Naive thymus-derived CD8-positive, alpha-beta T cell (primary cell): ENCODE measurements at regions not wholly inside any gene's neighbourhood (a gene's known extent, or its start where the extent isn't known, plus 50 kb on each side); places are given as distances from the start of the nearest gene placed in this dataset.
"Not testable (repeated sequence)": the region's sequence is repeated elsewhere in the genome, so short reads cannot be mapped to it uniquely, and the experiment has no call there.

Source experiments
- ATAC-seq, 2 donors: fragments of 150-1000 bp; cut with Tn5 transposase in 1 of 2; sonication (Bioruptor Pico), chemical (Tn5 transposase) in 1 of 2; 1 replicate in 1 of 2; 2 replicates in 1 of 2; pipeline ENCODE4 v1.10.0; 2021; ENCODE audit warnings: mild to moderate bottlenecking in 2 of 2, moderate library complexity in 2 of 2
- POLR2A ChIA-PET: fragments of 350-600 bp; sonication (Branson Sonifier 250); formaldehyde crosslinking; loops from one replicate; lab custom pipeline; 2021; ENCODE audit warnings: antibody characterized with exemption; lab: Charles Lee
- DNase-seq, 10 donors: peaks; one replicate each; pipeline versions ENCODE4 v3.0.0 to v3.0.0-alpha.2; 2020 to 2022
- H3K27ac Mint-ChIP-seq, 10 donors: one replicate each; pipeline ENCODE4 v1.8.0; 2020 to 2022; ENCODE audit warnings: mild to moderate bottlenecking in 10 of 10, mixed read lengths in 10 of 10, moderate library complexity in 4 of 10, inconsistent platforms in 1 of 10
- H3K27me3 Mint-ChIP-seq, 5 donors: one replicate each; pipeline ENCODE4 v1.8.0; 2021 to 2022; ENCODE audit warnings: mixed read lengths in 5 of 5
- H3K36me3 Mint-ChIP-seq, 3 donors: one replicate each; pipeline ENCODE4 v1.8.0; 2020 to 2022; ENCODE audit warnings: mixed read lengths in 3 of 3, mild to moderate bottlenecking in 2 of 3, inconsistent platforms in 1 of 3
- H3K4me1 Mint-ChIP-seq, 4 donors: one replicate each; pipeline ENCODE4 v1.8.0; 2021 to 2022; ENCODE audit warnings: mixed read lengths in 4 of 4
- H3K4me3 Mint-ChIP-seq, 10 donors: one replicate each; pipeline ENCODE4 v1.8.0; 2020 to 2022; ENCODE audit warnings: mild to moderate bottlenecking in 10 of 10, mixed read lengths in 10 of 10, moderate library complexity in 6 of 10, inconsistent platforms in 1 of 10
- H3K9me3 Mint-ChIP-seq, 9 donors: one replicate each; pipeline ENCODE4 v1.8.0; 2020 to 2022; ENCODE audit warnings: mixed read lengths in 9 of 9, mild to moderate bottlenecking in 3 of 9, inconsistent platforms in 1 of 9, moderate library complexity in 1 of 9

DNA sequence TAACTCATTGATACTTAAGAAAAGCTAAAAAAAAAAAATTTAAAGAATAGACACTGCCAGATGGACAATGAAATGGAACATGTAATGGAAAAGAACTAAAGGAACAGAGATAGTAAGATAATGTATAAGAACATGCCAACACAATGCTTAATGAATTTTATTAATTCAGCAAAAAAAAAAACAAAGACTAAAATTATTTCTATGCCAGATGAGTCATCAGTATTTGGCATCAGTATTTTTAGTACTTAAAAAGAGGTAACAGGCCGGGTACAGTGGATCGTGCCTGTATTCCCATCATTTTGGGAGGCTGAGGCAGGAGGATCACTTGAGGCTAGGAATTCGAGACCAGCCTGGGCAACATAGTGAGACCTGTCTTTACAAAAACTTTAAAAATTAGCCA lies 168.5 kb downstream of the CYB561 start:
- peaks cover 5 to 35% (median 12%) of the 10 kb centered on the region in 3 donors for H3K36me3 Mint-ChIP-seq
- no peak overlapping the region for H3K27ac Mint-ChIP-seq
- H3K27me3 Mint-ChIP-seq, result no peaks in the 10 kb centered on the region
- ATAC-seq (no peak), DNase-seq (no peak)
- peaks cover 0 to 15% (median 2%) of the 10 kb centered on the region in 4 donors for H3K4me1 Mint-ChIP-seq
- POLR2A ChIA-PET, result no interaction called here
- H3K9me3 Mint-ChIP-seq, result peaks cover 0 to 11% (median 6%) of the 10 kb centered on the region in 9 donors
- no peak overlapping the region for H3K4me3 Mint-ChIP-seq

DNA sequence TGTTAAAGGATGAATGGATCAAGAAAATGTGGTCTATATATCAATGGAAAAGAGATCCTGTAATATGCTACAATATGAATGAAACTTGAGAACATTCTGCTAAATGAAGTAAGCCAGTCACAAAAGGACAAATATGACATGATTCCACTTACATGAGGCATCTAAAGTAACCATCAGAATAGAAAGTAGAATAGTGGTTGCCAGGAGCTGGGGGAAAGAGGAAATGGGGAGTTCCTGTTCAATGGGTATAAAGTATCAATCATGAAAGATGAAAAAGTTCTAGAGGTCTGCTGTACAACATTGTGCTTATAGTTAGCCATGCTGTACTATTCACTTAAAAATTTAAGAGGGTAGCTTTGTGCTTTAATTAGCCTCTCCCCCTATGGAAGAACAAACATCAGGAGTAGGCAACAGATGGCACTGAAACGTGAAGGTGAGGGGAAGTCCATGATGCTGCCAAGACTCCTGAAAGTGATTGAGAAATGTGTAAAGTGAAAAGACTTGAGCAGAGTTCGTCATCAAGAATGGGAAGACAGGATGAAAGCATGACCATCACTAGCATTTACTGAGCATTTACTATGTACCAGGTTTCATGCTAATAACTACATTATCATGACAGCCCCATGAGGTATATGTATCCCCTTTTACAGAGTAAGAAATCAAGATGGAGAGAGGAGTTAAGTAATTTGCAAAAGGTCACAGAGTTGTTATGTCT lies 167.2 kb downstream of the CYB561 start:
- Mint-ChIP-seq H3K9me3 (peaks cover 0 to 23% (median 14%) of the 10 kb centered on the region in 9 donors), H3K36me3 (peaks cover 9 to 45% (median 25%) of the 10 kb centered on the region in 3 donors), H3K27ac (no peak overlapping the region), H3K4me3 (no peak overlapping the region), H3K4me1 (peaks cover 0 to 15% (median 3%) of the 10 kb centered on the region in 4 donors), H3K27me3 (no peaks in the 10 kb centered on the region)
- ATAC-seq (no peak), DNase-seq (no peak)
- POLR2A ChIA-PET, result no interaction called here

DNA sequence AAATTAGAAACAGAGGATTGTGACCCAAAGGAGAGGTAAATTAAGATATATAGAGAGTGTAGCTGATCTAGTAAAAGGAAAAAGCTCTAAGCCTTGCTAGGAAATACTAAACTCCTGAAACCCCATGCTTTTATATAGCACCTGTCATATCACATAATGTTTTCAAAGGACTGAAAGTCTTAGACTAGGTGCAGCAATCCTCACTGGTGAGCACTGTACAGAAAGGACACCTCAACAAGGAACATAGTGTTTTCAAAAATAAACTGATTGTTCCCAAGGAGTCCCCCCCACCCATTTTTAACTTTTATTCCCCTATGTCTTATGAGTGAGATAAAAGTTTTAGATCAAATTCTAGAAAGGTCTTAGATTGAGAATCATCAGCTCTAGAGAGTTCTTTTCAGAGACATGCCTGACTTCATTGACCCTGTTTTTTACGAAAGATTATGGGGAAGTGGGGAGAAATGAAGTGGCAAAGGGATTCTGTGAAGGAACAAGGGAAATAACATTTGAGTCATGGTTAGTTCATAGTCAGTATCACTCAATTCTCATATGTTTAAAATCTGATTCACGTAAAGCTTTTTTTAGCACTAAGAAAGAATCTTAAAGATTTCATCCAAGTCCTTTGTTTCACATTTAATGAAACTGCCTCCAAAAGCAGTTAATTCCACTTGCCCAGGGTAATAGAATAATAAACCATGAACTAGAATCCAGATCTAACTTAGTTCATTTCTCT lies 166.4 kb downstream of the CYB561 start:
- peaks cover under 1 to 30% (median 18%) of the 10 kb centered on the region in 9 donors for H3K9me3 Mint-ChIP-seq
- H3K27ac Mint-ChIP-seq, result no peak overlapping the region
- DNase-seq (no peak), ATAC-seq (no peak)
- peaks cover 0 to 15% (median 3%) of the 10 kb centered on the region in 4 donors for H3K4me1 Mint-ChIP-seq
- H3K27me3 Mint-ChIP-seq, result no peaks in the 10 kb centered on the region
- H3K36me3 Mint-ChIP-seq, result peaks cover 7 to 50% (median 30%) of the 10 kb centered on the region in 3 donors
- POLR2A ChIA-PET, result no interaction called here
- H3K4me3 Mint-ChIP-seq, result no peak overlapping the region

DNA sequence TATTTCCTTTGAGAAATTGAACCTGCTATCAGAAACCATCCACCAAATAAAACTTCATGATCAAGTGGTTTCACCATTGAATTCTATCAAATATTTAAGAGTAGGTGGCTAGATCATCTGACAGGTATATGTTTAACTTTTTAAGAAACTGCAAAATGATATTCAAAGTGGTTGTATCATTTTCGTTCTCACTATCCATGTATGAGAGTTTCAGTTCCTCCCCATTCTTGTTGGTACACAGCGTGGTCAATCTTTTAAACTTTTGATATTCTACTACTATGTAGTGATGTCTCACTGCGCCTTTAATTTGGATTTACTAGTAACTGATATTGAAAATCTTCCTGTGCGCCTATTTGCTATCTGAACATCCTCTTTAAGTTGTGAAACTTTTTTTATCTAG lies 163.7 kb downstream of the CYB561 start:
- Mint-ChIP-seq H3K4me3 (no peak overlapping the region), H3K27me3 (no peaks in the 10 kb centered on the region), H3K9me3 (peaks cover 12 to 58% (median 33%) of the 10 kb centered on the region in 9 donors), H3K4me1 (peaks cover 0 to 13% (median 3%) of the 10 kb centered on the region in 4 donors), H3K36me3 (peaks cover 10 to 70% (median 57%) of the 10 kb centered on the region in 3 donors), H3K27ac (no peak overlapping the region)
- POLR2A ChIA-PET, result no interaction called here
- ATAC-seq, result no peak
- DNase-seq, result no peak

DNA sequence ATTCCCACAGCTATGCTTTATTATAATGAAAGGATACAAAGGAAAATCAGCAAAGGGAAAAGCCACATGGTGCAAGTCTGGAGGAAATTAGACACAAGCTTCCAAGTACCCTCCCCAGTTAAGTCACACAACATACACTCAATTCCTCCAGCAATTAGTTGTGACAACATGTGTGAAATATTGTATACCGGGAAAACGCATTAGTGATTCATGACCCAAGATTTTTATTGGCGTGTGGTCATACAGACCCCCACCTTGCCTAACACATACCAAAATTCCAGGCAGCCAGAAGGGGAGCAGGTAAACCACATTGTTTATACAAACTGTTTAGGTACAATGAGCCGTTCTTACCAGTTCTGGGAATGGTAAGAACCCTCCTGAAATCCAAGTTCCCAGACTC lies 160.6 kb downstream of the CYB561 start:
- peaks cover 12 to 63% (median 38%) of the 10 kb centered on the region in 9 donors for H3K9me3 Mint-ChIP-seq
- POLR2A ChIA-PET, result no interaction called here
- peaks cover 0 to 2% (median 0%) of the 10 kb centered on the region in 4 donors for H3K4me1 Mint-ChIP-seq
- H3K36me3 Mint-ChIP-seq, result peaks cover 12 to 72% (median 63%) of the 10 kb centered on the region in 3 donors
- no peaks in the 10 kb centered on the region for H3K27me3 Mint-ChIP-seq
- H3K27ac Mint-ChIP-seq, result no peak overlapping the region
- no peak overlapping the region for H3K4me3 Mint-ChIP-seq
- ATAC-seq (no peak), DNase-seq (no peak)

DNA sequence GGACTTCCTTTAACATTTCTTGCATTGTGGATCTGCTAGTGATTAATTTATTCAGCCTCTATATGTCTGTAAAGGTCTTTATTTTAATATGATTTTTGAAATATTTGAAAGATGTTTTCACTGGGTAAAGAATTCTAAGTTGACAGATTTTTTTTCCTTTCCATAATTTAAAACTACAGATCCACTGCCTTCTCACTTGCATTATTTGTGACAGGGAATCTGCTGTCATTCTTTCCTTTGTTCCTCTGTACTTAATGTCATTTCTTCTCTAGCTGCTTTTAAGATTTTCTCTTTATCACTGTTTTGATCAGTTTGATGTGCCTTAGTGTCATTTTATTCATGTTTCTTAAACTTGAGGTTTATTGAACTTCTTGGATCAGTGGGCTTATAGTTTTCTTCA lies 159.9 kb downstream of the CYB561 start:
- POLR2A ChIA-PET, result no interaction called here
- no peak overlapping the region for H3K4me3 Mint-ChIP-seq
- H3K27ac Mint-ChIP-seq, result no peak overlapping the region
- DNase-seq (no peak), ATAC-seq (no peak)
- H3K27me3 Mint-ChIP-seq, result no peaks in the 10 kb centered on the region
- peaks cover 12 to 74% (median 61%) of the 10 kb centered on the region in 3 donors for H3K36me3 Mint-ChIP-seq
- H3K4me1 Mint-ChIP-seq, result peaks cover 0 to 2% (median under 1%) of the 10 kb centered on the region in 4 donors
- H3K9me3 Mint-ChIP-seq, result peaks cover 12 to 63% (median 38%) of the 10 kb centered on the region in 9 donors

DNA sequence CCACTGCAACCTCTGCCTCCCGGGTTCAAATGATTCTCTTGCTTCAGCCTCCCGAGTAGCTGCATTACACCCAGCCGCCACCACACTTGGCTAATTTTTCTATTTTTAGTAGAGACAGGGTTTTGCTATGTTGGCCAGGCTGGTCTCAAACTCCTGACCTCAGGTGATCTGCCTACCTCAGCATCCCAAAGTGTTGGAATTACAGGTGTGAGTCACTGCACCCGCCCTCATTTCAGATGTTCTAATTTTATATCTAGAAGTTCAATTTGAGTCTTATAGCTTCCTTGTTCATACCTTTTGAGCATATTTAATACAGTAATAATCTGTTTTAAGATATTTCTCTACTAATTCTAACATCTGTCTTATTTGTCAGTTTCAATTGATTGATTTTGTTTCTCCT lies 159.1 kb downstream of the CYB561 start:
- ATAC-seq, POLR2A ChIA-PET, H3K27me3 Mint-ChIP-seq, DNase-seq, H3K4me3 Mint-ChIP-seq, H3K4me1 Mint-ChIP-seq, H3K27ac Mint-ChIP-seq: not testable (repeated sequence)
- H3K9me3 Mint-ChIP-seq, result peaks cover 12 to 57% (median 38%) of the 10 kb centered on the region in 9 donors
- H3K36me3 Mint-ChIP-seq, result peaks cover 12 to 70% (median 55%) of the 10 kb centered on the region in 3 donors

DNA sequence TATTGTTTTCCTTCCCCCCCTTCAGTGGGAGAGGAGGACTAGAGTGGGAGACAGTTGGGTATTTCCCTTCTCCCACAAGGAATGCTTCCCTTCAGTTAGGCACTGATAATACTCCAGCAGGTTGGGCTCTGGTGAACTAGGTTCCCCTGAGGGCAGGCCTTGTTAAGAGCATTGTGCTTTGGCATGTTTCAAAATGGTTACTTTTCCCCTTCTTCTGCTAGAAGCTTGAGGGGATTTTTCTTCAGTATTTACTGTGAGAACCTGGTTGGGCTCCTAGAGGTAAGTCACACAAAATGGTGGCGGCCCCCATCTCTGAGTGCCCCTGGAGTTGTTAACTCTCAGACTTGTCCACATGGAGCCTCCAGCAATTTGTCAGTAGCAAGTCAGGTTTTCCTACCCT lies 156.2 kb downstream of the CYB561 start:
- no peak overlapping the region for H3K4me3 Mint-ChIP-seq
- peaks cover 9 to 57% (median 38%) of the 10 kb centered on the region in 3 donors for H3K36me3 Mint-ChIP-seq
- ATAC-seq (no peak), DNase-seq (no peak)
- H3K4me1 Mint-ChIP-seq, result peaks cover 0 to 1% (median 0%) of the 10 kb centered on the region in 4 donors
- H3K9me3 Mint-ChIP-seq, result peaks cover 5 to 34% (median 25%) of the 10 kb centered on the region in 9 donors
- no peak overlapping the region for H3K27ac Mint-ChIP-seq
- no peaks in the 10 kb centered on the region for H3K27me3 Mint-ChIP-seq
- POLR2A ChIA-PET, result no interaction called here

DNA sequence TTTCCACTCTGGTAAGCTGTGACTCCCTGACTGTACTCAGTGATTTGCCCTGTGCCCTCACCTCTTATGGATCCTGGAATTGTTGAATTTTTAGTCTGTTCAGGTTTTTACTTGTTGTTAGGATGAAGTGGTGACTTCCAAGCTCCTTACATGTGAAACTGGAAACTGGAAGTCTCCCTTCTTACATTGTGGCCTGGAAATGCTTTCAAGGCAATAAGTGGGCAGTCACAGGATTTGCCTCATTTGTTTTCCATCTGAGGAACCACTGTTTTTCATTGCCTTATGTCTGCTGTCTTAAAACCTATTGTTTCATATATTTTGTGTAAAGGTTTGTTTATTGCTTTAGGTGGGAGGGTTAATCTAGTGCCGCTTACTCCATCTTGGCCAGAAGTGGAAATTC lies 155.8 kb downstream of the CYB561 start:
- H3K27me3 Mint-ChIP-seq, result no peaks in the 10 kb centered on the region
- H3K27ac Mint-ChIP-seq, result no peak overlapping the region
- H3K9me3 Mint-ChIP-seq, result peaks cover 3 to 30% (median 20%) of the 10 kb centered on the region in 9 donors
- ATAC-seq, result no peak
- H3K36me3 Mint-ChIP-seq, result peaks cover 9 to 53% (median 34%) of the 10 kb centered on the region in 3 donors
- H3K4me1 Mint-ChIP-seq, result peaks cover 0 to 2% (median under 1%) of the 10 kb centered on the region in 4 donors
- POLR2A ChIA-PET, result no interaction called here
- no peak overlapping the region for H3K4me3 Mint-ChIP-seq
- no peak for DNase-seq

DNA sequence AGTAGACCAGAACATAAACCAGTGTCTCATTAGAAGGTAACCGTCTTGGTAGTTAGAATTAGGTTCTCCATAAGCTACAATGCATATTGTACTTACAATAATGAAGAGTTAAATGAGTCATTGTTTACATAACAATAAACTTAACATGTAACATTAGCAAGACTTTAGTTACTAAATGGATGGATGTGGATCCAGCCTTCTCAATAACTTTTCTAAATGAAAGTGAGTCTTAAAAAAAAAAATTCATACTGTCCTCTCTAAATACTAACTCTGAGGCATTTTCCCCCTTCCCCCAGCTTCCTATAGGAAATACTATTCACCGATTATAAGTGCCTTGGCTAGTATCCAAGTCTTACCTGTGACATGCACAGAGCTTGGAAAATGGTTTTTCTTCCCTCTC lies 155.3 kb downstream of the CYB561 start:
- DNase-seq (no peak), ATAC-seq (no peak)
- Mint-ChIP-seq H3K27ac (no peak overlapping the region), H3K9me3 (peaks cover 2 to 27% (median 19%) of the 10 kb centered on the region in 9 donors), H3K4me3 (no peak overlapping the region), H3K36me3 (peaks cover 9 to 50% (median 30%) of the 10 kb centered on the region in 3 donors), H3K27me3 (no peaks in the 10 kb centered on the region), H3K4me1 (peaks cover 2 to 5% (median 3%) of the 10 kb centered on the region in 4 donors)
- POLR2A ChIA-PET, result no interaction called here

DNA sequence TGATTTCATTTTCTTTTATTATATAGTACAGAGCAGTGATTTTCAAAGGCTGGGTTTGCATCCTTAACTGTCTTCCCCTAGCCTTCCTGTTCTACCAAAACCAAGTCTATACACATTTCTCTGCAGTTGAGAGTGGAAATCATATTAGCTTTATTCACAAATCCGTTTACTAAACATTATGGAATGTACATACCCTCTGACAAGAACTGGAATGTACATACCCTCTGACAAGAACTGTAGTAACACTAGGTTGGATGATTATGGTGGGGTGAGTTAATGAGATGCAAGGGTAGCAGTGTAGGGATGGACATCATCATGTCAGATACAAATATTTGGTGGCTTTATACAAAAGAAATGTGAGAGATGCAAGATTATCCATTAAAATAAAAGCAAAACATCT lies 154.8 kb downstream of the CYB561 start:
- POLR2A ChIA-PET, result no interaction called here
- Mint-ChIP-seq H3K36me3 (peaks cover 9 to 50% (median 29%) of the 10 kb centered on the region in 3 donors), H3K27me3 (no peaks in the 10 kb centered on the region), H3K4me3 (no peak overlapping the region), H3K4me1 (peaks cover 4 to 9% (median 8%) of the 10 kb centered on the region in 4 donors), H3K9me3 (peaks cover 3 to 28% (median 23%) of the 10 kb centered on the region in 9 donors), H3K27ac (no peak overlapping the region)
- ATAC-seq, result no peak
- DNase-seq, result no peak

DNA sequence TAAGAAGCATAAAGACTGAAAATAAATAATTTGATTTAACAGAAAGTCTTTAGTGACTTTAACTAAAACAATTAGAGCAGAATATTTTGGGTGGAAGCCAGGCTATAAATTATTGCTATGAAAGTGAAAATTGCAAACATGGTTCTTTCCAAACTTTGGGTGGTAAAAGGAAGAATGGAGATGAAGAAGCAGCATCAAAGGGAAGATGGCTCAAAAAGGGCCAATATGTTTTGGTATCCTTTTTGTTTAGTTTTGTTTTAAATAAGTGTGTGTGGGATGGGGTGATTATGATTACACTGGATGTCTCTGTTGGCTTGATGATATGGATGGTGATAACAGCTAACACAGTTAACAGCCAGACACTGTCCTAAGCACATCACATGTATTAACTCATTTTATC lies 153.7 kb downstream of the CYB561 start:
- ATAC-seq, result no peak
- Mint-ChIP-seq H3K27ac (no peak overlapping the region), H3K27me3 (peaks cover 0 to 2% (median 0%) of the 10 kb centered on the region in 5 donors), H3K4me3 (no peak overlapping the region), H3K36me3 (peaks cover 7 to 50% (median 28%) of the 10 kb centered on the region in 3 donors), H3K4me1 (peaks cover 4 to 10% (median 9%) of the 10 kb centered on the region in 4 donors), H3K9me3 (peaks cover 10 to 29% (median 24%) of the 10 kb centered on the region in 9 donors)
- POLR2A ChIA-PET, result no interaction called here
- DNase-seq, result no peak
